WERI-Rb-1 (cell line): ENCODE measurements at regions not wholly inside any gene's neighbourhood (a gene's known extent, or its start where the extent isn't known, plus 50 kb on each side); places are given as distances from the start of the nearest gene placed in this dataset.
"Not testable (repeated sequence)": the region's sequence is repeated elsewhere in the genome, so short reads cannot be mapped to it uniquely, and the experiment has no call there.

Experiments
- DNase-seq: peaks from one replicate; pipeline ENCODE4 v3.0.0-alpha.2; 2020
- H3K27ac ChIP-seq: fragments of 250-450 bp; sonication (Bioruptor Pico); 2 replicates; pipeline ENCODE4 v1.5.1; 2020; ENCODE audit warnings: mild to moderate bottlenecking, moderate library complexity
- H3K27me3 ChIP-seq: fragments of 250-450 bp; sonication (Bioruptor Pico); 2 replicates; pipeline ENCODE4 v1.5.1; 2021; ENCODE audit warnings: mild to moderate bottlenecking, low read depth, moderate library complexity; ENCODE audit not compliant: insufficient read depth, severe bottlenecking
- H3K36me3 ChIP-seq: fragments of 250-450 bp; sonication (Bioruptor Pico); 2 replicates; pipeline ENCODE4 v1.5.1; 2020; ENCODE audit warnings: mild to moderate bottlenecking, moderate library complexity
- H3K4me3 ChIP-seq: 2 replicates; pipeline ENCODE4 v1.5.1; 2011; ENCODE audit warnings: low read depth, mild to moderate bottlenecking, control low read depth, low read length
- H3K9me3 ChIP-seq: fragments of 250-450 bp; sonication (Bioruptor Pico); 2 replicates; pipeline ENCODE4 v1.5.1; 2021; ENCODE audit warnings: mild to moderate bottlenecking, moderate library complexity; ENCODE audit not compliant: severe bottlenecking
- TF ChIP-seq, protein P1 (sequence below): IDR thresholded peaks from 2 replicates; pipeline ENCODE4 v1.5.1; 2011; ENCODE audit warnings: low read depth, mild to moderate bottlenecking, control low read depth, inconsistent platforms, low read length

DNA sequence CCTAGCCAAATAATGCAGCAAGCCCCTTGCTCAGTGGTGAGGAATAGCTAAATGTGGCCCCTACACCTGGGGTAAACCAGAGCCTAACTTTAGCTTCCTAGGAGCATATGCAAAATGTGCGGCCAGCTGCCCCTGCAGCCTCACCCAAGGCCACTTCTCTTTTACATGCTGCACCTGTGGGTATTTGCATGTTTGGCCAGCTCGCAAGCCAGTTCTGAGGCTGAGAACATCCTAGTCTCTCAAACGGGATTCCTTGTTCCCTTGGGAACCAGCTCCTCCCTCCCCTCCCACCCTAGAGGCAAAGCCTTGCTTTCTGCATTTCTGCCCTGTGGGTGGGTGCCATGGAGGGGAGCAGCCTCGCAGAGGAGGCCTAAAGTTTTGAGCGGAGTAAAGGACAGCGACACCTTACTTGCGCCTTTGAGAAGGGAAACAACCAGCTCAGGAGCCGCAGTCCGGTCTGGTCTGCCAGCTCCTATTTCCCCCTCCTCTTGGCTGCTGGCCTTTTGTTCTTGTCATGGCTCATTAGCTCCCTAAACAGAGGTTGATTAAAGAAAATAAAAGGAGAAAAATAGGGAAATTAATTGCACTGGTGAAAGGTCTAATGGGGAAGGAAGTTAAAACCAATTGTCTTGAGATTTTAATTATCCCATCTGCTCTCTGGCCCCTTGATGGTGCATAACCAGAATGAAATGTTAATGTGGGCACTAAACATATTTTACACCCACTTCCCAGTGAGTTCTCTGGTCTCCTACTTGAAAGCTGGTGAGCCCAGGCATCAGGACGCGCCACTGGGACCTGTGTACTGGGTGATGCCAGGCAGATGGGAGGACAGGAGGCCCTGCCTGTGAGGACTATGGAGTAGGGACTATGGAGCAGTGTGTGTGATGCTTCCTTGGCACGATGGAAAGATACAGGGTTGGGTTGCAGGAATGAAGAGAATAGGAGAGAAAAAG, 68.7 kb downstream of the TEX35 start:
- TF ChIP-seq, protein P1, sequence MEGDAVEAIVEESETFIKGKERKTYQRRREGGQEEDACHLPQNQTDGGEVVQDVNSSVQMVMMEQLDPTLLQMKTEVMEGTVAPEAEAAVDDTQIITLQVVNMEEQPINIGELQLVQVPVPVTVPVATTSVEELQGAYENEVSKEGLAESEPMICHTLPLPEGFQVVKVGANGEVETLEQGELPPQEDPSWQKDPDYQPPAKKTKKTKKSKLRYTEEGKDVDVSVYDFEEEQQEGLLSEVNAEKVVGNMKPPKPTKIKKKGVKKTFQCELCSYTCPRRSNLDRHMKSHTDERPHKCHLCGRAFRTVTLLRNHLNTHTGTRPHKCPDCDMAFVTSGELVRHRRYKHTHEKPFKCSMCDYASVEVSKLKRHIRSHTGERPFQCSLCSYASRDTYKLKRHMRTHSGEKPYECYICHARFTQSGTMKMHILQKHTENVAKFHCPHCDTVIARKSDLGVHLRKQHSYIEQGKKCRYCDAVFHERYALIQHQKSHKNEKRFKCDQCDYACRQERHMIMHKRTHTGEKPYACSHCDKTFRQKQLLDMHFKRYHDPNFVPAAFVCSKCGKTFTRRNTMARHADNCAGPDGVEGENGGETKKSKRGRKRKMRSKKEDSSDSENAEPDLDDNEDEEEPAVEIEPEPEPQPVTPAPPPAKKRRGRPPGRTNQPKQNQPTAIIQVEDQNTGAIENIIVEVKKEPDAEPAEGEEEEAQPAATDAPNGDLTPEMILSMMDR: no peak
- no peak overlapping the region for H3K27ac ChIP-seq
- no peak for DNase-seq
- H3K36me3 ChIP-seq: no peaks in the 10 kb centered on the region
- no peak overlapping the region for H3K4me3 ChIP-seq
- no peaks in the 10 kb centered on the region for H3K9me3 ChIP-seq
- H3K27me3 ChIP-seq: no peaks in the 10 kb centered on the region

DNA sequence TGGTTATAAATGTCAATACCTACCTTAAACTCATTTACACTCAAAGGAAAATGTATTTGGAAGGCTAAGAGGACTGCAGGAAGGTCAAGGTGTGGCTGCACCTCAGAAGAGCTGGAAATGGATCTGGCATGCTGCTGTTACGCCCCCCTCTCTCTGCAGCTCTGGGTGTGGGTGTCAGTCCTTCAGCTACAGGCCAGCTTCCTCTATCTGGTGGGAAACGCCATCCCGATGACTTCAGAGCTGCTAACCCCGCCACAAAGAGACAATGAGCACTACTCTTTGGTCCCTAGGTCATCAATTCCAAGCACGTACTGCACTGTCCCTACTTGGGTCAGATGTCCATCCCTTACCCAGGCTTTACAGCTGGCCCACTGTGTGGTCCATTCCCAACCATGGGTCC, 74.2 kb downstream of the TEX35 start:
- DNase-seq: no peak
- Histone ChIP-seq H3K9me3 (peaks cover 6% of the 10 kb centered on the region), H3K27me3 (no peaks in the 10 kb centered on the region), H3K27ac (no peak overlapping the region), H3K36me3 (no peaks in the 10 kb centered on the region), H3K4me3 (no peak overlapping the region)
- TF ChIP-seq, protein P1: no peak

DNA sequence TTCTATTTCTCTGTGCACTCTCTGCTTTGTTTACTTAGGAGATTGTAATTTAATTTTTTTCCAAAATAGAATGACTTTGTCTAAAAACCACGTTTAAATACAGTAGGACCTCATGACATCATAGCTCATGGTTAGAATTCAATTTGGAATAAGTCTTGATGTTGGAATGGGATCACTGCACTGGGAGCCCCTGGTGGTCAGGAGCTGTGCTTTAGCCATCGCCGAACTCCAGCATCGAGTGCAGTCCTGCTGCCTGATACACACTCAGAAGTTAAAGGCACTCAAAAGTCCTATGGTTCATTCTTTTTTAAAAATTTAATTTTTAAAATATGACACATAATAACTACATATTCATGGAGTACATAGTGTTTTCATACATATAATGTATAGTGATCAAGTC, 75.1 kb downstream of the TEX35 start:
- TF ChIP-seq, protein P1: no peak
- DNase-seq: no peak
- no peaks in the 10 kb centered on the region for H3K27me3 ChIP-seq
- H3K9me3 ChIP-seq: peaks cover 8% of the 10 kb centered on the region
- no peak overlapping the region for H3K27ac ChIP-seq
- H3K36me3 ChIP-seq: no peaks in the 10 kb centered on the region
- H3K4me3 ChIP-seq: no peak overlapping the region

DNA sequence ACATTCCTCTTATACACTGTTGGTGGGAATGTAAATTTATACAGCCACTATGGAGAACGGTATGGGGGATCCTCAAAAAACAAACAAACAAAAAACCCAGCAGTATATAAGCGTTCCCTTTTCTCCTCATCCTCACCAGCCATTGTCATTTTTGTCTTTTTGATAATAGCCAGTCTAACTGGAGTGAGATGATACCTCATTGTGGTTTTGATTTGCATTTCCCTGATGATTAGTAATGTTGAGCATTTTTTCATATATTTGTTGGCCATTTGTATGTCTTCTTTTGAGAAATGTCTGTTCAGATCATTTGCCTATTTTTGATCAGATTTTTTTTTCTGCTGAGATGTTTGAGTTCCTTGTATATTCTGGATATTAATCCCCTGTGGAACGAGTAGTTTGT, 76.1 kb downstream of the TEX35 start:
- H3K27ac ChIP-seq, H3K36me3 ChIP-seq, DNase-seq, H3K4me3 ChIP-seq, H3K9me3 ChIP-seq, H3K27me3 ChIP-seq: not testable (repeated sequence)

DNA sequence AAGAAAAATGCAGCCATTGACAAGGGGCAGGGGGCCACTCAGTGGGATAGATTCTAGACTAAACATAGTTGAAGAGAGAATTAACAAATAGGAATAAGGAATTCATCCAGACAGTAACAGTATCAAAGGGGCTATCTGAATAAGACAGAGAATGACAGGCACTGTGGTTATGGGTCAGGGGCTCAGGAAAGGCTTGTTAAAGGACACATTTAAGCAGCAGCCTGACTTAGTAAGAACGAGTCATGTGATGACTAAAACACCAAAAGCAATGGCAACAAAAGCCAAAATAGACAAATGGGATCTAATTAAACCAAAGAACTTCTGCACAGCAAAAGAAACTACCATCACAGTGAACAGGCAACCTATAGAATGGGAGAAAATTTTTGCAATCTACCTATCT, 78.9 kb downstream of the TEX35 start:
- H3K4me3 ChIP-seq, H3K27me3 ChIP-seq, DNase-seq, H3K36me3 ChIP-seq, H3K27ac ChIP-seq, H3K9me3 ChIP-seq: not testable (repeated sequence)

DNA sequence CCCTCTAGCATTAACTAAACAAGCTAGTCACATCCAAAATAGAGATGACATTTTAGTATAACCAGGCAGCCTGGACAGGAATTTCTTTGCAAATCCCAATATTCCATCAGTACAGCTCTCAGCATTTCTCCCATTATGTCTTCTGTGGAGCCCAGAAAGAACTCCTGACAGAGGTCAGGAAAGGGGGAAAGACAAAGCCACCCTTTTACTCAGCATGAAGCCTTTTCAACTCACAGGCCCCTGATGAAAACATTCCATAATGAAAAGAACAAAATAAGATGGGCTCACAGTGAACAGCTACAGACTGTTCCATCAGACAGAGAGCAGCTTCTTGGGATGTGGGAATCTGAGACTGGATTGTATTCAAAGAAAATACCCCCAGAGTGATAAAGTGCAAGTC, 80.6 kb downstream of the TEX35 start:
- no peak for DNase-seq
- no peaks in the 10 kb centered on the region for H3K36me3 ChIP-seq
- H3K27me3 ChIP-seq: no peaks in the 10 kb centered on the region
- no peak overlapping the region for H3K4me3 ChIP-seq
- TF ChIP-seq, protein P1: no peak
- H3K27ac ChIP-seq: no peak overlapping the region
- peaks cover 8% of the 10 kb centered on the region for H3K9me3 ChIP-seq

DNA sequence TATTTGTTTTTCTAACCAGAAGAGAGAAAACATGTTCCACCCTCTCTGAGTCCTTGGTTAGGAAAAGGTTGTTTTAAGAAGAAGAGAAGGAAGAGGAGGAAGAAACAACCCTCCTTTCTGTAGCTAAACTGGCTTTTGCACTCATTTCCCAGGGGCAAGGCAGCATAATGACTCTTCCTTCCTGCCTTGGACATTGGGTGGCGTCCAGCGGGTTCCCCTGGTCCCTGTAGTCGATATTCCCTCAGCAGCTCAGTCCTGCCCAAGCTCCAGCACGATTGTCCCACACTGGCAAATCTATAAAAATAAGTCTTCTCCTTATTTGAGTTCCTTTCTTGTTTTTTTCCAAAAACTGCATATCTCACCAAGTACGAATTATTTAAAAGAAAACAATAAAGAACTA, 81.2 kb downstream of the TEX35 start:
- H3K36me3 ChIP-seq: no peaks in the 10 kb centered on the region
- H3K27ac ChIP-seq: no peak overlapping the region
- TF ChIP-seq, protein P1: no peak
- H3K9me3 ChIP-seq: peaks cover 8% of the 10 kb centered on the region
- H3K4me3 ChIP-seq: no peak overlapping the region
- DNase-seq: no peak
- H3K27me3 ChIP-seq: no peaks in the 10 kb centered on the region
